Body of pancreas (tissue), 4 donors: ENCODE measurements at regions not wholly inside any gene's neighbourhood (a gene's known extent, or its start where the extent isn't known, plus 50 kb on each side); places are given as distances from the start of the nearest gene placed in this dataset.

Experiments used
- ATAC-seq: fragments of 150-250 bp; one replicate; pipeline ENCODE4 v1.9.1; 2016
- DNase-seq, 4 donors: peaks; one replicate each; pipeline ENCODE4 v3.0.0-alpha.2; 2019
- H3K27ac ChIP-seq, 4 donors: fragments of 200-600 bp; sonication (generic); 1 replicate in 3 of 4; 2 replicates in 1 of 4; pipeline versions ENCODE4 v1.5.1 to v1.6.1; 2016 to 2019; ENCODE audit warnings: mild to moderate bottlenecking in 1 of 4, mixed read lengths in 1 of 4, moderate library complexity in 1 of 4
- H3K27me3 ChIP-seq, 2 donors: fragments of 200-600 bp; sonication (generic); one replicate each; pipeline ENCODE4 v1.6.0; 2016; ENCODE audit warnings: mild to moderate bottlenecking in 1 of 2
- H3K36me3 ChIP-seq, 2 donors: fragments of 200-600 bp; sonication (generic); replicated peaks in 1 of 2; 2 replicates each; pipeline ENCODE4 v1.5.1; 2016; ENCODE audit warnings: low read depth in 2 of 2; ENCODE audit not compliant: insufficient read depth in 1 of 2
- H3K4me1 ChIP-seq: fragments of 200-600 bp; sonication (generic); one replicate; pipeline ENCODE4 v1.6.0; 2016
- H3K4me3 ChIP-seq, 2 donors: fragments of 200-600 bp; sonication (generic); 1 replicate in 1 of 2; 2 replicates in 1 of 2; pipeline ENCODE4 v1.5.1; 2016 to 2019
- H3K9me3 ChIP-seq, 3 donors: fragments of 200-600 bp; sonication (generic); 1 replicate in 2 of 3; 2 replicates in 1 of 3; pipeline ENCODE4 v1.5.1; 2016
- CTCF ChIP-seq, 7 experiments: fragments of 450-650 bp in 4 of 7; fragments of 200-600 bp in 3 of 7; sonication (generic) in 3 of 7; IDR thresholded peaks; one replicate each; pipeline ENCODE4 v1.5.1; 2016 to 2019; ENCODE audit warnings: antibody characterized with exemption in 7 of 7
- POLR2A ChIP-seq, 3 donors: fragments of 450-650 bp; IDR thresholded peaks; one replicate each; pipeline ENCODE4 v1.6.1; 2016; ENCODE audit warnings: antibody characterized with exemption in 3 of 3, mild to moderate bottlenecking in 2 of 3
- WGBS, 2 donors: methylation state at CpG; one replicate each; pipeline ENCODE4 v1.1.5; 2017; 5-methylcytosine and 5-hydroxymethylcytosine counted together
- intact Hi-C: fragments of 100-400 bp; cut with DNase I; formaldehyde crosslinking; loops from one replicate; pipeline ENCODE4 v1.15.1; 2023

GRCh38 chr1:229953736-229954326, 113.2 kb upstream of the GALNT2 start:
- TF ChIP-seq POLR2A (IDR thresholded peaks at IDR 0.05): no peak
- no peak for TF ChIP-seq CTCF (IDR thresholded peaks at IDR 0.05)
- DNase-seq (no peak), ATAC-seq (no peak)
- intact Hi-C loops: no loop called here
- H3K27me3 ChIP-seq: no peaks in the 10 kb centered on the region
- WGBS, 2 donors: 91 to 96% methylated on average over 1 of the region's 1 CpG
- H3K4me1 ChIP-seq: no peaks in the 10 kb centered on the region
- no peak overlapping the region for H3K4me3 ChIP-seq
- H3K27ac ChIP-seq: no peak overlapping the region
- no peaks in the 10 kb centered on the region for H3K36me3 ChIP-seq
- no peaks in the 10 kb centered on the region for H3K9me3 ChIP-seq

- no peaks in the 10 kb centered on the region for H3K27me3 ChIP-seq
- intact Hi-C loops: no loop called here
- H3K4me3 ChIP-seq: no peak overlapping the region
- WGBS, 2 donors: 84 to 98% methylated on average over 2 of the region's 2 CpGs
- H3K4me1 ChIP-seq: no peaks in the 10 kb centered on the region
- DNase-seq (no peak), ATAC-seq (no peak)
- H3K27ac ChIP-seq: no peak overlapping the region
- H3K9me3 ChIP-seq: no peaks in the 10 kb centered on the region
- H3K36me3 ChIP-seq: no peaks in the 10 kb centered on the region
- TF ChIP-seq POLR2A (IDR thresholded peaks at IDR 0.05): no peak
- TF ChIP-seq CTCF (IDR thresholded peaks at IDR 0.05): no peak
Measured at GRCh38 chr1:229964281-229964680, 102.8 kb upstream of the GALNT2 start.

- WGBS, 2 donors: 67 to 68% methylated on average over 8 of the region's 8 CpGs
- no peak for ATAC-seq
Measured at GRCh38 chr1:229970714-229971113, 96.3 kb upstream of the GALNT2 start.

GRCh38 chr1:229971141-229971540, 95.9 kb upstream of the GALNT2 start:
- ATAC-seq (no peak), DNase-seq (no peak)
- Histone ChIP-seq H3K27ac (no peak overlapping the region), H3K9me3 (peaks cover 0 to 3% (median 0%) of the 10 kb centered on the region in 3 donors), H3K4me1 (no peaks in the 10 kb centered on the region), H3K36me3 (no peaks in the 10 kb centered on the region), H3K4me3 (no peak overlapping the region), H3K27me3 (no peaks in the 10 kb centered on the region)
- no peak for TF ChIP-seq CTCF (IDR thresholded peaks at IDR 0.05)
- no peak for TF ChIP-seq POLR2A (IDR thresholded peaks at IDR 0.05)
- 93 to 99% methylated on average over 13 of the region's 13 CpGs for WGBS, 2 donors
- intact Hi-C loops: no loop called here

More at GRCh38 chr1:229970714-229971113, 96.3 kb upstream of the GALNT2 start:
- no peaks in the 10 kb centered on the region for H3K4me1 ChIP-seq
- DNase-seq: no peak
- intact Hi-C loops: no loop called here
- no peak overlapping the region for H3K4me3 ChIP-seq
- no peaks in the 10 kb centered on the region for H3K9me3 ChIP-seq
- H3K27ac ChIP-seq: no peak overlapping the region
- no peak for TF ChIP-seq POLR2A (IDR thresholded peaks at IDR 0.05)
- no peak for TF ChIP-seq CTCF (IDR thresholded peaks at IDR 0.05)
- no peaks in the 10 kb centered on the region for H3K36me3 ChIP-seq
- no peaks in the 10 kb centered on the region for H3K27me3 ChIP-seq

GRCh38 chr1:229972600-229973296, 94.3 kb upstream of the GALNT2 start:
- Histone ChIP-seq H3K36me3 (no peaks in the 10 kb centered on the region), H3K4me1 (no peaks in the 10 kb centered on the region), H3K9me3 (peaks cover 0 to 6% (median 0%) of the 10 kb centered on the region in 3 donors), H3K4me3 (no peak overlapping the region), H3K27ac (no peak overlapping the region), H3K27me3 (no peaks in the 10 kb centered on the region)
- WGBS, 2 donors: 90 to 96% methylated on average over 7 to 9 of the region's 9 CpGs
- TF ChIP-seq POLR2A (IDR thresholded peaks at IDR 0.05) (no peak), CTCF (IDR thresholded peaks at IDR 0.05) (peak in 4 of 7 experiments; percentile 8 to 25 (median 20))
- ATAC-seq: no peak
- intact Hi-C loops: no loop called here
- peak in 1 of 4 donors; percentile 37 for DNase-seq
